ENCODE measurements at regions not wholly inside any gene's neighbourhood (a gene's known extent, or its start where the extent isn't known, plus 50 kb on each side); places are given as distances from the start of the nearest gene placed in this dataset.

DNA sequence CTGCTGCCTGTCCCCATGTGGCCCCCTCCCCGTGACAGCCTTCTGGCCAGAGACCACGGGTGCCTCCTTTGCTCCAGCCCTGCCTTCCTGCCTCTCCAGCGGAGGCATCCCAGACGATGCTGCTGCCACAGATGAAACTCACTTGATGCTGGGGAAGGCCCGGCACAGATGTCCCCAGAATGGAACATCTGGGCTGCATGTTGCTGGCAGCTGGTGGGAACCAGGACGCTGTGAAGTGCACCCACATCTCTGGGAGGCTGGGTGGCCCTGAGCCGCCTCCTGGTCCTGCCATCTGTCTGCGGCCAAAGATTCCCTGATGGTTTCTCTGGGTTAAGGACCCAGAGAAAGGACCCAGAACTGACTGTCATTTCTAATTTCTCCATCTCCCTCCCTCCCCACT lies 51.9 kb upstream of the PTPRS start:
- DNase-seq (ENCODE audit: low read depth in 3 of 3, low spot score in 1 of 3), result no peak

GRCh38 chr19:5393088-5393487 lies 52.5 kb upstream of the PTPRS start:
- no peak for DNase-seq (ENCODE audit: low read depth in 3 of 3, low spot score in 1 of 3)

GRCh38 chr19:5394551-5395505 lies 54.2 kb upstream of the PTPRS start:
- no peak for DNase-seq (ENCODE audit: low read depth in 3 of 3, low spot score in 1 of 3)

DNA sequence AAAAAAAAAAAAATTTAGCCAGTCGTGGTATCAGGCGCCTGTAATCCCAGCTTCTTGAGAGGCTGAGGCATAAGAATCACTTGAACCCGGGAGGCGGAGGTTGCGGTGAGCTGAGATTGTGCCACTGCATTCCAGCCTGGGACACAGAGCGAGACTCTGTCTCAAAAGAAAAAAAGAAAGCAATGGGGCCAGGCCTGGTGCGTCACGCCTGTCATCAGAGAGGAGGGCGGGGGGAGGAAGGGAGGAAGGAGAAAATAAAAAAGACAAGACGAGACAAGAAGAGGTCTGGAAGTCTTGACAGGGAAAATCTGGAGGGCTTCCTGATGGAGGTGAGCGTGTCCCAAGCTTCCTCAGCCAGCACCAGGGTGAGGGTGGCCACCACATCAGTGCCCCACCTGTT lies 54.9 kb upstream of the PTPRS start:
- DNase-seq (ENCODE audit: low read depth in 3 of 3, low spot score in 1 of 3), result no peak

DNA sequence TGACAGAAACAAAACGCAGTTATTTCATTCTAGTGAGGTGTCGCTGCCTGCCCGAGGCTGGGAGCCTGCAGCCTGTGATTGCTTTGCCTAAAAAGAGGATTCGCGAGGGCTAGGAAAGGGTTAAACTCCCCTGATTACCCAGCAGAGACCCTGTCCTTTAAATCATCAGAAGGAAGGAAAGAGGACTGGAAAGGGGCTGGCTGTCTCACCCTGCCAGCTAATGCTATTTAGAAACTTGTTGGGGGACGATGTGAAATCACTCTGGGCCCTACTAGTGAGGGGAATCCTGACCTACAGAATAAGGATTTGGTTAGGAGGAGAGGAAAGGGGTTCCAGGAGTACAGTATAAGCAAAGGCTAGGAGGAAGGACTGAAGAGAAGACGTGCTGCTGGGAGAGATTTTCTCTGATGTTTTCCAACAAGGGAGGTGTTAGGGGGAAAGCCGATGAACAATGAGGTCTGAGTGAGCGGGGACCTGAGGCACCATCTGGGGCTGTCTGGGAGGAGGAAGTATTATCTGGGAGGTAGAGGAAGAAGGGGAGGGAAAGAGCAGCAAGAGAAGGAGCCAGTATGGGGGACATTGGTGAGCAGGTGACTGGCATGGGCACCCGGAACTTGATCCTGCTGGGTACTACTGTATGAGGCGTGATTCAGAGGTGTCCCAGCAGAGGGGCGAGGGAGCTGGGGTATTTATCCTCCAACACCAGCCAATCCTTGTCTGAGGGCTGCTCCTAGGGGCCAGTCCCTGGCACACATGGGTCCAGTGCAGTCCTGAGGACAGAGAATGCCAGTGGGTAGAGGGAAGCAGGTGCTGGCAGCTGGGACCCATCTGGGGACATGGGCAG lies 55.7 kb upstream of the PTPRS start:
- no peak for DNase-seq (ENCODE audit: low read depth in 3 of 3, low spot score in 1 of 3)

GRCh38 chr19:5396963-5397362 lies 56.4 kb upstream of the PTPRS start:
- no peak for DNase-seq (ENCODE audit: low read depth in 3 of 3, low spot score in 1 of 3)

GRCh38 chr19:5397804-5398692 lies 57.2 kb upstream of the ZNRF4 start:
- no peak for DNase-seq (ENCODE audit: low read depth in 3 of 3, low spot score in 1 of 3)

DNA sequence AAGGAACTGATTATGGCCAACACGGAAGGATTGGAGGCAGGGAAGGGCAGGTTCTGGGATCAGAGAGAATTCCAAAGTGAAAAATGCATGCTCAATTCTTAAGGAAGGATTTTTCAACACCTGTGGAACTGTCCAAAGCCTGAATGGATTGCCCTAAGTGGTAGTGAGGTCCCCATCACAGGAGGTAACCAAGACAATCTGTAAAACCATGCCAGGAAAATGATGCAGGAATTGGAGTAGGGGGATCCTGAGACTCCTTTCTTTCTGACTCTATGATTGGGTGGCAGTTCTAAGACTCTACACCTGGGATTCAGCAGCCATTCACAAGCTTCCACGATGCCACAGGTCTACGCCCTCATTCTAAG lies 56.5 kb upstream of the ZNRF4 start:
- DNase-seq (ENCODE audit: low read depth in 3 of 3, low spot score in 1 of 3), result no peak

DNA sequence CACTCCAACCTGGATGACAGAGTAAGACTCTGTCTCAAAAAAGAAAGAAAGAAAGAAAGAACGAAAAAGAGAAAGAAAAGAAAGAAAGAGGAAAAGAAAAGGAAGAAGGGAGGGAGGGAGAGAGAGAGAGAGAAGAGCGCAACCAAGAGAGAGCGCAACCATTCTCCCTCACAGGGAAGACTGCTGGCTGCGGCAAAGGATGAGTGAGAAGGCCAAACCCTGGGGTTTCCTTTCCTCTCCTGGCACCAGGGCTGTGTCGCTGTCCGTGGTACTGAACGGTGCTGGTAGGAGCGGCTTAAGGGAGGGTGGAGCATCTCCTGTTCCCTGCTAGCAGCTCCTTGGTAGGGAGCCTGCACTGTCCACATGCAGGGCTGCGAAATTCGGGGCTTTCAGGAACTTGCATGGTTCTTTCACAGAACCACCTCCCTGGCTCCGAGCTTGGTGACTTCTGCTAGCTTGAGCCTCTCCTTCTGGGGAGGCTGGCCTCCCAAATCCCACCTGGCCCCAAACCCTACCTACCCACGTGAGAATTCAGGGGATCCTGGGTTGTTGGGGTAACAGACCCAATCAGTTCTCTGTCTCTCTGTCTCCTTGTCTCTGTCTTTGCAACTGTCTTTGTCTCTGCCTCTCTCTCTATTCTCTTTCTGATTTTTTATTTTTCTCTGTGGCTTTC lies 51.1 kb upstream of the ZNRF4 start:
- DNase-seq (ENCODE audit: low read depth in 3 of 3, low spot score in 1 of 3), result peak in 2 of 3 donors; percentile 1 to 45
